ENCODE measurements at regions not wholly inside any gene's neighbourhood (a gene's known extent, or its start where the extent isn't known, plus 50 kb on each side); places are given as distances from the start of the nearest gene placed in this dataset.

GRCh38 chr21:35399002-35399530 lies 350.0 kb upstream of the RUNX1 start:
- H3K27ac Mint-ChIP-seq, result peak overlapping the region in 2 of 7 donors; percentile 11 to 39
- intact Hi-C loops (cut with micrococcal nuclease), result no loop called here
- 40% methylated on average over 1 of the region's 7 CpGs for WGBS (ENCODE audit: insufficient coverage)
- H3K36me3 Mint-ChIP-seq, result no peaks in the 10 kb centered on the region
- peak overlapping the region; percentile 37 for H2AFZ ChIP-seq (ENCODE audit: insufficient read depth, low read depth, low read length, poor library complexity, severe bottlenecking)
- H3K27me3 ChIP-seq (ENCODE audit: control insufficient read depth in 2 of 2, insufficient read depth in 2 of 2, low read length in 2 of 2), result no peaks in the 10 kb centered on the region
- no peaks in the 10 kb centered on the region for H3K79me2 ChIP-seq (ENCODE audit: insufficient read depth, low read length)
- H3K4me1 ChIP-seq (ENCODE audit: control insufficient read depth in 1 of 2, insufficient read depth in 2 of 2, low read length in 2 of 2), result peaks cover 11 to 28% of the 10 kb centered on the region in 2 donors
- H3K27me3 Mint-ChIP-seq (ENCODE audit: low read depth in 3 of 3), result no peaks in the 10 kb centered on the region
- H3K9me3 ChIP-seq (replicated peaks in 1 of 2; ENCODE audit: control insufficient read depth in 1 of 2, insufficient read depth in 1 of 2, low read length in 2 of 2), result no peaks in the 10 kb centered on the region
- peaks cover 32% of the 10 kb centered on the region for H3K4me1 Mint-ChIP-seq
- peak in 1 of 3 donors; percentile 8 for DNase-seq
- H3K36me3 ChIP-seq (replicated peaks in 1 of 2; ENCODE audit: control insufficient read depth in 1 of 2, insufficient read depth in 2 of 2, low read length in 2 of 2), result no peaks in the 10 kb centered on the region
- H3K4me2 ChIP-seq (replicated peaks; ENCODE audit: extremely low read depth, low read length, poor library complexity, severe bottlenecking), result peak overlapping the region; percentile 66
- H3K4me3 Mint-ChIP-seq, result peak overlapping the region; percentile 1 to 69
- no peak overlapping the region for H3K9ac ChIP-seq (ENCODE audit: insufficient read depth, low read length, poor library complexity, severe bottlenecking)
- no peak overlapping the region for H3K27ac ChIP-seq (ENCODE audit: low read depth in 1 of 2, low read length in 2 of 2)
- no peaks in the 10 kb centered on the region for H4K20me1 ChIP-seq (ENCODE audit: insufficient read depth, low read length)
- peaks cover 0 to 4% (median 0%) of the 10 kb centered on the region in 7 donors for H3K9me3 Mint-ChIP-seq
- TF ChIP-seq CTCF (IDR thresholded peaks at IDR 0.05), result no peak
- peak overlapping the region in 1 of 3 experiments; percentile 38 for H3K4me3 ChIP-seq (replicated peaks in 1 of 3; ENCODE audit: low read depth in 2 of 3, low read length in 3 of 3)

- H3K4me1 Mint-ChIP-seq, result peaks cover 32% of the 10 kb centered on the region
Observed at GRCh38 chr21:35398346-35398982, 349.4 kb upstream of the RUNX1 start.

More at GRCh38 chr21:35398346-35398982, 349.4 kb upstream of the RUNX1 start:
- Histone ChIP-seq H3K9me3 (replicated peaks in 1 of 2; ENCODE audit: control insufficient read depth in 1 of 2, insufficient read depth in 1 of 2, low read length in 2 of 2) (no peaks in the 10 kb centered on the region), H3K9ac (ENCODE audit: insufficient read depth, low read length, poor library complexity, severe bottlenecking) (no peak overlapping the region), H3K27ac (ENCODE audit: low read depth in 1 of 2, low read length in 2 of 2) (no peak overlapping the region), H3K4me2 (replicated peaks; ENCODE audit: extremely low read depth, low read length, poor library complexity, severe bottlenecking) (peak overlapping the region; percentile 66), H3K4me3 (replicated peaks in 1 of 3; ENCODE audit: low read depth in 2 of 3, low read length in 3 of 3) (peak overlapping the region in 1 of 3 experiments; percentile 38), H3K36me3 (replicated peaks in 1 of 2; ENCODE audit: control insufficient read depth in 1 of 2, insufficient read depth in 2 of 2, low read length in 2 of 2) (no peaks in the 10 kb centered on the region), H2AFZ (ENCODE audit: insufficient read depth, low read depth, low read length, poor library complexity, severe bottlenecking) (peak overlapping the region; percentile 37), H3K27me3 (ENCODE audit: control insufficient read depth in 2 of 2, insufficient read depth in 2 of 2, low read length in 2 of 2) (no peaks in the 10 kb centered on the region), H3K4me1 (ENCODE audit: control insufficient read depth in 1 of 2, insufficient read depth in 2 of 2, low read length in 2 of 2) (peaks cover 11 to 28% of the 10 kb centered on the region in 2 donors), H4K20me1 (ENCODE audit: insufficient read depth, low read length) (no peaks in the 10 kb centered on the region), H3K79me2 (ENCODE audit: insufficient read depth, low read length) (no peaks in the 10 kb centered on the region)
- intact Hi-C loops (cut with micrococcal nuclease), result no loop called here
- peaks cover 0 to 4% (median 0%) of the 10 kb centered on the region in 7 donors for H3K9me3 Mint-ChIP-seq
- TF ChIP-seq CTCF (IDR thresholded peaks at IDR 0.05), result no peak
- H3K27me3 Mint-ChIP-seq (ENCODE audit: low read depth in 3 of 3), result peaks cover 0 to 4% (median 0%) of the 10 kb centered on the region in 3 donors
- H3K4me3 Mint-ChIP-seq, result peak overlapping the region; percentile 1 to 69
- H3K36me3 Mint-ChIP-seq, result no peaks in the 10 kb centered on the region
- H3K27ac Mint-ChIP-seq, result no peak overlapping the region
- DNase-seq, result no peak

Measured in CD14-positive monocyte (primary cell).